ENCODE measurements at regions not wholly inside any gene's neighbourhood (a gene's known extent, or its start where the extent isn't known, plus 50 kb on each side); places are given as distances from the start of the nearest gene placed in this dataset.

GRCh38 chr10:61061923-61062504 is 118.0 kb upstream of the RHOBTB1 start:
- TF ChIP-seq, protein P1, sequence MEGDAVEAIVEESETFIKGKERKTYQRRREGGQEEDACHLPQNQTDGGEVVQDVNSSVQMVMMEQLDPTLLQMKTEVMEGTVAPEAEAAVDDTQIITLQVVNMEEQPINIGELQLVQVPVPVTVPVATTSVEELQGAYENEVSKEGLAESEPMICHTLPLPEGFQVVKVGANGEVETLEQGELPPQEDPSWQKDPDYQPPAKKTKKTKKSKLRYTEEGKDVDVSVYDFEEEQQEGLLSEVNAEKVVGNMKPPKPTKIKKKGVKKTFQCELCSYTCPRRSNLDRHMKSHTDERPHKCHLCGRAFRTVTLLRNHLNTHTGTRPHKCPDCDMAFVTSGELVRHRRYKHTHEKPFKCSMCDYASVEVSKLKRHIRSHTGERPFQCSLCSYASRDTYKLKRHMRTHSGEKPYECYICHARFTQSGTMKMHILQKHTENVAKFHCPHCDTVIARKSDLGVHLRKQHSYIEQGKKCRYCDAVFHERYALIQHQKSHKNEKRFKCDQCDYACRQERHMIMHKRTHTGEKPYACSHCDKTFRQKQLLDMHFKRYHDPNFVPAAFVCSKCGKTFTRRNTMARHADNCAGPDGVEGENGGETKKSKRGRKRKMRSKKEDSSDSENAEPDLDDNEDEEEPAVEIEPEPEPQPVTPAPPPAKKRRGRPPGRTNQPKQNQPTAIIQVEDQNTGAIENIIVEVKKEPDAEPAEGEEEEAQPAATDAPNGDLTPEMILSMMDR (IDR thresholded peaks at IDR 0.05): no peak
- TF ChIP-seq POLR2A (IDR thresholded peaks at IDR 0.05): no peak
